ENCODE measurements at regions not wholly inside any gene's neighbourhood (a gene's known extent, or its start where the extent isn't known, plus 50 kb on each side); places are given as distances from the start of the nearest gene placed in this dataset.

DNA sequence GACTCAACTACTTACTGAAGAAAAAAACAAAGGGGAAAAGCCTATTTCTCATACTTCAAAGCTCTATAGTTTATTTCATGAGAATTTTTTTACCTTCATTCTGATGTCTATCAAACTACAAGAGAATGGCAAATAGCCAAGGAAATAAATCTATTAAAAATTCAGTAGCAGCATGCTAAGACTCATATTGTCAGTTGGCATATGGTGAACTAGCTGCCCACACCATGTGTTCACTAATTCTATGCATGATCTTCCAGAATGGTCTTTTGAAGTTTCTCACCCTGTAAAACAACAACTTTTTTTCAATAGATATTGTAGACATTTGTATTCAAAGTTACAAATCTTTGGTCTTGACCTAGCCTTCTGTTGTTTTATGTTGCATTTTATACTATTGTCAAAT is 386.2 kb downstream of the RSL24D1 start:
- TF ChIP-seq, protein P1, sequence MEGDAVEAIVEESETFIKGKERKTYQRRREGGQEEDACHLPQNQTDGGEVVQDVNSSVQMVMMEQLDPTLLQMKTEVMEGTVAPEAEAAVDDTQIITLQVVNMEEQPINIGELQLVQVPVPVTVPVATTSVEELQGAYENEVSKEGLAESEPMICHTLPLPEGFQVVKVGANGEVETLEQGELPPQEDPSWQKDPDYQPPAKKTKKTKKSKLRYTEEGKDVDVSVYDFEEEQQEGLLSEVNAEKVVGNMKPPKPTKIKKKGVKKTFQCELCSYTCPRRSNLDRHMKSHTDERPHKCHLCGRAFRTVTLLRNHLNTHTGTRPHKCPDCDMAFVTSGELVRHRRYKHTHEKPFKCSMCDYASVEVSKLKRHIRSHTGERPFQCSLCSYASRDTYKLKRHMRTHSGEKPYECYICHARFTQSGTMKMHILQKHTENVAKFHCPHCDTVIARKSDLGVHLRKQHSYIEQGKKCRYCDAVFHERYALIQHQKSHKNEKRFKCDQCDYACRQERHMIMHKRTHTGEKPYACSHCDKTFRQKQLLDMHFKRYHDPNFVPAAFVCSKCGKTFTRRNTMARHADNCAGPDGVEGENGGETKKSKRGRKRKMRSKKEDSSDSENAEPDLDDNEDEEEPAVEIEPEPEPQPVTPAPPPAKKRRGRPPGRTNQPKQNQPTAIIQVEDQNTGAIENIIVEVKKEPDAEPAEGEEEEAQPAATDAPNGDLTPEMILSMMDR (IDR thresholded peaks at IDR 0.05; ENCODE audit: low read depth, low read length), result no peak
- TF ChIP-seq POLR2A (IDR thresholded peaks at IDR 0.05; ENCODE audit: extremely low read depth, insufficient read length), result no peak
- TF ChIP-seq MYC (IDR thresholded peaks at IDR 0.05; ENCODE audit: low read depth, low read length), result no peak
- TF ChIP-seq, protein P2, sequence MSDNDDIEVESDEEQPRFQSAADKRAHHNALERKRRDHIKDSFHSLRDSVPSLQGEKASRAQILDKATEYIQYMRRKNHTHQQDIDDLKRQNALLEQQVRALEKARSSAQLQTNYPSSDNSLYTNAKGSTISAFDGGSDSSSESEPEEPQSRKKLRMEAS (IDR thresholded peaks at IDR 0.05; ENCODE audit: low read depth, low read length), result no peak

Data from NB4 (cell line).